Hematopoietic multipotent progenitor cell treated with erythropoietin and hydrocortisone succinate and interleukin-3 and kit ligand, for 15 days (in vitro differentiated cells): ENCODE measurements at regions not wholly inside any gene's neighbourhood (a gene's known extent, or its start where the extent isn't known, plus 50 kb on each side); places are given as distances from the start of the nearest gene placed in this dataset.

Experiments
- DNase-seq: peaks from one replicate; pipeline ENCODE4 v3.0.0-alpha.2; 2015; ENCODE audit warnings: low spot score

GRCh38 chr12:128140551-128140950 lies 126.4 kb upstream of the TMEM132C start:
- no peak for DNase-seq

- no peak for DNase-seq
Measured at GRCh38 chr12:128150961-128151360, 116.0 kb upstream of the TMEM132C start.

GRCh38 chr12:128155571-128155970 lies 111.4 kb upstream of the TMEM132C start:
- no peak for DNase-seq

- DNase-seq = no peak
Measured at GRCh38 chr12:128163086-128163485, 103.9 kb upstream of the TMEM132C start.

- no peak for DNase-seq
Measured at GRCh38 chr12:128164533-128164932, 102.4 kb upstream of the TMEM132C start.

- DNase-seq = no peak
Measured at GRCh38 chr12:128165387-128165786, 101.6 kb upstream of the TMEM132C start.

GRCh38 chr12:128168273-128168672 lies 98.7 kb upstream of the TMEM132C start:
- DNase-seq = no peak

GRCh38 chr12:128170181-128170580 lies 96.8 kb upstream of the TMEM132C start:
- no peak for DNase-seq

- DNase-seq = no peak
Measured at GRCh38 chr12:128178565-128178964, 88.4 kb upstream of the TMEM132C start.

GRCh38 chr12:128178966-128179365 lies 88.0 kb upstream of the TMEM132C start:
- no peak for DNase-seq

- no peak for DNase-seq
Measured at GRCh38 chr12:128180166-128180565, 86.8 kb upstream of the TMEM132C start.

GRCh38 chr12:128190052-128190451 lies 76.9 kb upstream of the TMEM132C start:
- DNase-seq = no peak

GRCh38 chr12:128190614-128191013 lies 76.4 kb upstream of the TMEM132C start:
- DNase-seq = no peak

- no peak for DNase-seq
Measured at GRCh38 chr12:128191380-128191779, 75.6 kb upstream of the TMEM132C start.

- DNase-seq = no peak
Measured at GRCh38 chr12:128204711-128205110, 62.3 kb upstream of the TMEM132C start.

- DNase-seq = no peak
Measured at GRCh38 chr12:128205145-128205544, 61.8 kb upstream of the TMEM132C start.

GRCh38 chr12:128205758-128206157 lies 61.2 kb upstream of the TMEM132C start:
- no peak for DNase-seq
